Mammary epithelial cell (primary cell): ENCODE measurements at regions not wholly inside any gene's neighbourhood (a gene's known extent, or its start where the extent isn't known, plus 50 kb on each side); places are given as distances from the start of the nearest gene placed in this dataset.

ENCODE experiments used
- EZH2 ChIP-seq: IDR thresholded peaks from 2 replicates; pipeline ENCODE4 v1.6.1; 2012; ENCODE audit warnings: low read length, inconsistent platforms, borderline replicate concordance
- TF ChIP-seq, protein P1 (sequence below), 2 donors: IDR thresholded peaks in 1 of 2; conservative IDR thresholded peaks in 1 of 2; 2 replicates each; pipeline ENCODE4 v1.5.1; 2011 to 2012; ENCODE audit warnings: inconsistent platforms in 2 of 2, low read length in 2 of 2, mild to moderate bottlenecking in 2 of 2, control low read depth in 1 of 2, low read depth in 1 of 2; ENCODE audit not compliant: insufficient read depth in 1 of 2; ENCODE audit errors: extremely low read depth in 1 of 2

GRCh38 chr1:214792527-214793186 lies 189.7 kb downstream of the CENPF start:
- TF ChIP-seq, protein P1, sequence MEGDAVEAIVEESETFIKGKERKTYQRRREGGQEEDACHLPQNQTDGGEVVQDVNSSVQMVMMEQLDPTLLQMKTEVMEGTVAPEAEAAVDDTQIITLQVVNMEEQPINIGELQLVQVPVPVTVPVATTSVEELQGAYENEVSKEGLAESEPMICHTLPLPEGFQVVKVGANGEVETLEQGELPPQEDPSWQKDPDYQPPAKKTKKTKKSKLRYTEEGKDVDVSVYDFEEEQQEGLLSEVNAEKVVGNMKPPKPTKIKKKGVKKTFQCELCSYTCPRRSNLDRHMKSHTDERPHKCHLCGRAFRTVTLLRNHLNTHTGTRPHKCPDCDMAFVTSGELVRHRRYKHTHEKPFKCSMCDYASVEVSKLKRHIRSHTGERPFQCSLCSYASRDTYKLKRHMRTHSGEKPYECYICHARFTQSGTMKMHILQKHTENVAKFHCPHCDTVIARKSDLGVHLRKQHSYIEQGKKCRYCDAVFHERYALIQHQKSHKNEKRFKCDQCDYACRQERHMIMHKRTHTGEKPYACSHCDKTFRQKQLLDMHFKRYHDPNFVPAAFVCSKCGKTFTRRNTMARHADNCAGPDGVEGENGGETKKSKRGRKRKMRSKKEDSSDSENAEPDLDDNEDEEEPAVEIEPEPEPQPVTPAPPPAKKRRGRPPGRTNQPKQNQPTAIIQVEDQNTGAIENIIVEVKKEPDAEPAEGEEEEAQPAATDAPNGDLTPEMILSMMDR (conservative IDR thresholded peaks at IDR 0.05 in 1 of 2, IDR thresholded peaks at IDR 0.05 in 1 of 2; ENCODE audit: extremely low read depth in 1 of 2, insufficient read depth in 1 of 2, low read depth in 1 of 2, low read length in 2 of 2), result no peak
- no peak for TF ChIP-seq EZH2
